Transverse colon (tissue), 4 donors: ENCODE measurements at regions not wholly inside any gene's neighbourhood (a gene's known extent, or its start where the extent isn't known, plus 50 kb on each side); places are given as distances from the start of the nearest gene placed in this dataset.

ENCODE experiments used
- DNase-seq: peaks from one replicate; pipeline ENCODE4 v3.0.0-alpha.2; 2019
- H3K27ac ChIP-seq, 4 donors: fragments of 200-600 bp; sonication (generic); 2 replicates each; pipeline ENCODE4 v1.5.1; 2016 to 2018; ENCODE audit warnings: inconsistent platforms in 4 of 4
- H3K27me3 ChIP-seq: fragments of 200-600 bp; sonication (generic); 2 replicates; pipeline ENCODE4 v1.5.1; 2017; ENCODE audit warnings: inconsistent platforms
- H3K36me3 ChIP-seq, 4 donors: fragments of 200-600 bp; sonication (generic); 2 replicates each; pipeline ENCODE4 v1.5.1; 2017 to 2019; ENCODE audit warnings: inconsistent platforms in 4 of 4
- H3K4me1 ChIP-seq, 4 donors: fragments of 200-600 bp; sonication (generic); 2 replicates each; pipeline ENCODE4 v1.5.1; 2017 to 2020; ENCODE audit warnings: inconsistent platforms in 4 of 4
- H3K4me3 ChIP-seq, 4 donors: fragments of 200-600 bp; sonication (generic); 1 replicate in 1 of 4; 2 replicates in 3 of 4; pipeline versions ENCODE4 v1.5.1 to v1.6.1; 2017 to 2019; ENCODE audit warnings: inconsistent platforms in 4 of 4
- H3K9me3 ChIP-seq, 2 donors: fragments of 200-600 bp; sonication (generic); 2 replicates each; pipeline ENCODE4 v1.5.1; 2017 to 2019; ENCODE audit warnings: inconsistent platforms in 2 of 2
- EP300 ChIP-seq: sonication (generic); formaldehyde crosslinking; IDR thresholded peaks from one replicate; pipeline ENCODE4 v1.6.1; 2017; ENCODE audit warnings: antibody characterized with exemption, low read depth
- POLR2A ChIP-seq: fragments of 450-650 bp; IDR thresholded peaks from one replicate; pipeline ENCODE4 v1.6.1; 2016; ENCODE audit warnings: antibody characterized with exemption, mild to moderate bottlenecking, moderate library complexity
- POLR2AphosphoS5 ChIP-seq, 3 donors: sonication (generic); formaldehyde crosslinking; IDR thresholded peaks; one replicate each; pipeline ENCODE4 v1.6.1; 2016; ENCODE audit warnings: antibody characterized with exemption in 3 of 3
- WGBS, 2 donors: methylation state at CpG; one replicate each; pipeline ENCODE4 v1.1.5; 2018; ENCODE audit warnings: low coverage in 1 of 2; 5-methylcytosine and 5-hydroxymethylcytosine counted together
- in situ Hi-C, 4 donors: fragments of 200-750 bp; cut with MboI; loops; one replicate each; pipeline versions ENCODE4 v1.15.0 to v1.15.1; 2017; ENCODE audit warnings: low sequenced_read_pairs in 3 of 4, low pct_ligation_motif_present in 1 of 4, low pct_unique_long_range_greater_than_20kb in 1 of 4
- intact Hi-C: fragments of 100-400 bp; cut with DNase I; formaldehyde crosslinking; loops from one replicate; pipeline ENCODE4 v1.15.1; 2023; ENCODE audit warnings: low total_unique reads
- TF ChIP-seq, protein P1 (sequence below), 5 experiments: fragments of 200-600 bp in 3 of 5; fragments of 450-650 bp in 2 of 5; sonication (generic) in 3 of 5; IDR thresholded peaks; 1 replicate in 2 of 5; 2 replicates in 3 of 5; pipeline ENCODE4 v1.5.1; 2016 to 2017; ENCODE audit warnings: antibody characterized with exemption in 5 of 5, inconsistent platforms in 3 of 5, mild to moderate bottlenecking in 2 of 5, moderate library complexity in 1 of 5

DNA sequence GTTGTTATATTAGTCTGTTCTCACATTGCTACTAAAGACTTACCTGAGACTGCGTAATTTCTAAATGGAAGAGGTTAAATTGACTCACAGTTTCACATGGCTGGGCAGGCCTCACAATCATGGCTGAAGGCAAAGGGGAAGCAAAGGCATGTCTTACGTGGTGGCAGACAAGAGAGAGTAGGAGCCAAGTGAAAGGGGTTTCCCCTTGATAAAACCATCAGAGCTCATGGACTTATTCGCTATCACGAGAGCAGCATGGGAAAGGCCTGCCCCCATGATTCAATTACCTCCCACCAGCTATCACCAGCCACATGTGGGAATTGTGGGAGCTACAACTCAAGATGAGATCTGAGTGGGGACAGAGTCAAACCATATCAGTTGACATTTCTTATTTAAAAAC is 374.5 kb upstream of the RORB start:
- no peaks in the 10 kb centered on the region for H3K27me3 ChIP-seq
- TF ChIP-seq POLR2A (no peak), POLR2AphosphoS5 (IDR thresholded peaks at IDR 0.05) (no peak), EP300 (no peak)
- TF ChIP-seq, protein P1, sequence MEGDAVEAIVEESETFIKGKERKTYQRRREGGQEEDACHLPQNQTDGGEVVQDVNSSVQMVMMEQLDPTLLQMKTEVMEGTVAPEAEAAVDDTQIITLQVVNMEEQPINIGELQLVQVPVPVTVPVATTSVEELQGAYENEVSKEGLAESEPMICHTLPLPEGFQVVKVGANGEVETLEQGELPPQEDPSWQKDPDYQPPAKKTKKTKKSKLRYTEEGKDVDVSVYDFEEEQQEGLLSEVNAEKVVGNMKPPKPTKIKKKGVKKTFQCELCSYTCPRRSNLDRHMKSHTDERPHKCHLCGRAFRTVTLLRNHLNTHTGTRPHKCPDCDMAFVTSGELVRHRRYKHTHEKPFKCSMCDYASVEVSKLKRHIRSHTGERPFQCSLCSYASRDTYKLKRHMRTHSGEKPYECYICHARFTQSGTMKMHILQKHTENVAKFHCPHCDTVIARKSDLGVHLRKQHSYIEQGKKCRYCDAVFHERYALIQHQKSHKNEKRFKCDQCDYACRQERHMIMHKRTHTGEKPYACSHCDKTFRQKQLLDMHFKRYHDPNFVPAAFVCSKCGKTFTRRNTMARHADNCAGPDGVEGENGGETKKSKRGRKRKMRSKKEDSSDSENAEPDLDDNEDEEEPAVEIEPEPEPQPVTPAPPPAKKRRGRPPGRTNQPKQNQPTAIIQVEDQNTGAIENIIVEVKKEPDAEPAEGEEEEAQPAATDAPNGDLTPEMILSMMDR (IDR thresholded peaks at IDR 0.05) = no peak
- DNase-seq = no peak
- intact Hi-C loops (no loop called here), in situ Hi-C loops (no loop called here)
- H3K36me3 ChIP-seq = no peaks in the 10 kb centered on the region
- no peak overlapping the region for H3K27ac ChIP-seq
- H3K9me3 ChIP-seq = no peaks in the 10 kb centered on the region
- H3K4me1 ChIP-seq = no peaks in the 10 kb centered on the region
- 60 to 70% methylated on average over 4 of the region's 4 CpGs for WGBS, 2 donors
- H3K4me3 ChIP-seq = no peak overlapping the region

DNA sequence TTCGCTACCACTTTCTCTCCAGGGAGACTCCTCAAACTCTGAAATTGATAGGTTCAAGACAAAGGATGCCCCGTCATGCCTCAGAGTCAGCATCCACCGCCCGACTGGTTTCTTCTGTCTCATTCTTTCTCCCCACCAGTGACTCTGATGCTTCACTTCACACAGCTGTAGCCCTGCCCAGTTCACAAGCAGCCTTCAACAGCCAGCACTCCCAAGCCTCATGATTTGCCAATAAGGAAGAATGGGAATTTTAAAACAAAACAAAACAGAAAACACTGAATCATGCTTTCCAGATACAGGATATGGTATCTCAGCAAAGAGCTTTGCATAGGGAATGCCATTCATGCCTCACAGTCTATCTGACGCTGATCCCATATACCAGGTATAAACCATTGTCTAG is 371.2 kb upstream of the RORB start:
- 57 to 66% methylated on average over 5 of the region's 5 CpGs for WGBS, 2 donors
- H3K36me3 ChIP-seq = no peaks in the 10 kb centered on the region
- H3K4me1 ChIP-seq = no peaks in the 10 kb centered on the region
- H3K27ac ChIP-seq = no peak overlapping the region
- H3K9me3 ChIP-seq = no peaks in the 10 kb centered on the region
- H3K27me3 ChIP-seq = no peaks in the 10 kb centered on the region
- in situ Hi-C loops (no loop called here), intact Hi-C loops (no loop called here)
- no peak for DNase-seq
- no peak overlapping the region for H3K4me3 ChIP-seq
- TF ChIP-seq, protein P1 (IDR thresholded peaks at IDR 0.05) = no peak
- TF ChIP-seq POLR2A = no peak
- no peak for TF ChIP-seq EP300
- no peak for TF ChIP-seq POLR2AphosphoS5 (IDR thresholded peaks at IDR 0.05)

DNA sequence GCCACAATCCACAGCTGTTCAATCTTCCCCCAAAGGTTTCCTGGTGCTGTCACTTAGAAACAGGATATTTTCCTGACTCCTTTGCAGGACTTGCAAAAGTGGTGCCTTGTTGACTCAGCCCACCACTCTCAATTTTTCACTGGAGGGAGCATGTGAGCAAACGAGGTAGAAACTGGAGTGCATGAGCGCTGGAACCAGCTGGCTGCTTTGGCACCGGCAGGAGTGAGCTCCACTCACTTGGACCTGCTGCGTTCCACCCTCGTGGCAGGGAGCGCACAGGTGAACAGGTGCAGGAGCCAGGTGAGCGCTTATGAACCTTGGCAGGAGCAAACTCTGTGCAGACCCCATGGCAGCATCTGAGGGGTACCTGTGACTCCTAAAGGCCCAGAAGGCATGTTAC is 364.1 kb upstream of the RORB start:
- no peaks in the 10 kb centered on the region for H3K4me1 ChIP-seq
- in situ Hi-C loops (loop anchor here in 1 of 4 donors (10.0 kb wide), 1 partner anchor 58 kb away; no protein-coding TSS in a partner anchor), intact Hi-C loops (no loop called here)
- H3K4me3 ChIP-seq = no peak overlapping the region
- TF ChIP-seq EP300 (no peak), POLR2A (no peak), POLR2AphosphoS5 (IDR thresholded peaks at IDR 0.05) (no peak)
- TF ChIP-seq, protein P1 (IDR thresholded peaks at IDR 0.05) = no peak
- no peak overlapping the region for H3K27ac ChIP-seq
- H3K9me3 ChIP-seq = no peaks in the 10 kb centered on the region
- H3K36me3 ChIP-seq = no peaks in the 10 kb centered on the region
- 60 to 78% methylated on average over 1 to 7 of the region's 7 CpGs for WGBS, 2 donors
- no peaks in the 10 kb centered on the region for H3K27me3 ChIP-seq
- DNase-seq = no peak

DNA sequence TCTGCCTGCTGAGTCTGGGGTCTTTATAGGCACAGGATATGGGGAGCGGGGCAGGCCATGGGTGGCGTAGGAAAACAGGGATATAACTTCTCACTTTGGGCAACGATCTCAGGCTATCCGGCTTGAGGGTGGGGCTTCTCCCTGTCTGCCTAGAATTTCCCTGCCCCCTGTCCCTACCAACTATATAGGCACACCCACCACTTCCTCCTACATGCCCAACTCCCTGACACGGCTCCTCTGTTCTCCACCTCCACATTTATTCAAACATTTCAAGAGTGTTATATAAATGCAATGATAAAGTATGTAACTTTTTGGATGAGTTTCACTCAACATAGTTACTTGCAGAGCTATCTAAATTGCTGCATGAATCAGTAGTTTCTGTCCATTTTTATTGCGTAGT is 363.2 kb upstream of the RORB start:
- WGBS, 2 donors = 66 to 90% methylated on average over 2 to 6 of the region's 6 CpGs
- in situ Hi-C loops (loop anchor here in 1 of 4 donors (10.0 kb wide), 1 partner anchor 59 kb away; no protein-coding TSS in a partner anchor), intact Hi-C loops (no loop called here)
- no peaks in the 10 kb centered on the region for H3K9me3 ChIP-seq
- no peak overlapping the region for H3K27ac ChIP-seq
- DNase-seq = no peak
- TF ChIP-seq POLR2A = no peak
- TF ChIP-seq, protein P1 (IDR thresholded peaks at IDR 0.05) = no peak
- TF ChIP-seq POLR2AphosphoS5 (IDR thresholded peaks at IDR 0.05) = no peak
- no peak for TF ChIP-seq EP300
- no peaks in the 10 kb centered on the region for H3K4me1 ChIP-seq
- no peaks in the 10 kb centered on the region for H3K36me3 ChIP-seq
- no peaks in the 10 kb centered on the region for H3K27me3 ChIP-seq
- no peak overlapping the region for H3K4me3 ChIP-seq
